K562 (cell line): ENCODE measurements at regions not wholly inside any gene's neighbourhood (a gene's known extent, or its start where the extent isn't known, plus 50 kb on each side); places are given as distances from the start of the nearest gene placed in this dataset.
"Not testable (repeated sequence)": the region's sequence is repeated elsewhere in the genome, so short reads cannot be mapped to it uniquely, and the experiment has no call there.

Experiments used
- ATAC-seq: fragments of 200-7000 bp; cut with Tn5 transposase; 3 replicates; pipeline ENCODE4 v1.9.1; 2020; ENCODE audit warnings: moderate library complexity
- BruUV-seq: library from RNA; stranded (reverse); fragments of 400-500 nt; replicated peaks from 2 replicates; lab custom pipeline; 2021; lab: Mats Ljungman, UMichigan
- CTCF ChIA-PET: fragments of 300-600 bp; formaldehyde crosslinking; extraction: SDS; loops from one replicate; lab custom pipeline; 2021; ENCODE audit warnings: low intra/inter-chr PET ratio; lab: Yijun Ruan, JAX
- POLR2A ChIA-PET: fragments of 300-600, 350-650 bp; sonication (Branson Sonifier 250); formaldehyde crosslinking; extraction: SDS; loops from one replicate; lab custom pipeline; 2021; ENCODE audit warnings: antibody characterized with exemption, inconsistent platforms; lab: Yijun Ruan, JAX
- DNase-seq, 4 experiments: peaks; one replicate each; pipeline versions ENCODE4 v3.0.0 to v3.0.0-alpha.2; 2011 to 2018; ENCODE audit warnings: low spot score in 3 of 4, mixed read lengths in 3 of 4; ENCODE audit errors: extremely low read depth in 1 of 4
- FAIRE-seq: peaks from 2 replicates; lab custom pipeline; 2011; peaks lifted over from hg19 to GRCh38; lab: Jason Lieb, UNC
- H2AFZ ChIP-seq: 2 replicates; pipeline ENCODE4 v1.6.0; 2011; ENCODE audit warnings: low read depth, low read length, control low read depth, inconsistent platforms
- H3K27ac ChIP-seq: fragments of 200-600 bp; 3 replicates; pipeline ENCODE4 v1.8.0; 2011; ENCODE audit warnings: low read depth, mild to moderate bottlenecking, control low read depth, inconsistent platforms, low read length, moderate library complexity, mixed read lengths; ENCODE audit errors: extremely low read depth
- H3K27me3 ChIP-seq, 2 experiments: fragments of 300-600 bp in 1 of 2; 2 replicates in 1 of 2; 3 replicates in 1 of 2; pipeline versions ENCODE4 v1.6.0 to v1.8.0; 2011; ENCODE audit warnings: inconsistent platforms in 2 of 2, low read length in 2 of 2, mild to moderate bottlenecking in 1 of 2, mixed read lengths in 1 of 2, moderate library complexity in 1 of 2; ENCODE audit not compliant: control insufficient read depth in 2 of 2, insufficient read depth in 2 of 2
- H3K36me3 ChIP-seq: fragments of 300-600 bp; 3 replicates; pipeline ENCODE4 v1.8.0; 2011; ENCODE audit warnings: mild to moderate bottlenecking, low read length, inconsistent platforms; ENCODE audit not compliant: control insufficient read depth, insufficient read depth
- H3K4me1 ChIP-seq, 2 experiments: fragments of 200-600 bp in 1 of 2; replicated peaks in 1 of 2; 2 replicates in 1 of 2; 3 replicates in 1 of 2; pipeline versions ENCODE4 v1.5.1 to v1.8.0; 2011; ENCODE audit warnings: inconsistent platforms in 2 of 2, low read length in 2 of 2, mild to moderate bottlenecking in 1 of 2, mixed read lengths in 1 of 2, moderate library complexity in 1 of 2; ENCODE audit not compliant: control insufficient read depth in 2 of 2, insufficient read depth in 2 of 2
- H3K4me2 ChIP-seq: 2 replicates; pipeline ENCODE4 v1.6.1; 2011; ENCODE audit warnings: low read length, control low read depth, inconsistent platforms, mixed read lengths; ENCODE audit not compliant: insufficient read depth
- H3K4me3 ChIP-seq: fragments of 200-600 bp; sonication (generic), shearing (Covaris generic); 2 replicates; pipeline ENCODE4 v1.5.1; 2016; ENCODE audit warnings: control low read depth, inconsistent platforms
- H3K79me2 ChIP-seq: fragments of 200-600 bp; 3 replicates; pipeline ENCODE4 v1.8.0; 2011; ENCODE audit warnings: low read length, inconsistent platforms; ENCODE audit not compliant: control insufficient read depth, insufficient read depth
- H3K9ac ChIP-seq, 2 experiments: 2 replicates each; pipeline versions ENCODE4 v1.6.0 to v1.6.1; 2011; ENCODE audit warnings: low read depth in 2 of 2, low read length in 2 of 2, control low read depth in 1 of 2, inconsistent platforms in 1 of 2, mild to moderate bottlenecking in 1 of 2, mixed read lengths in 1 of 2; ENCODE audit not compliant: insufficient read depth in 1 of 2
- H3K9me1 ChIP-seq: one replicate; pipeline ENCODE4 v1.6.0; 2011; ENCODE audit warnings: inconsistent platforms, mild to moderate bottlenecking, low read length, moderate library complexity; ENCODE audit not compliant: control insufficient read depth, insufficient read depth
- H3K9me3 ChIP-seq: replicated peaks from 2 replicates; pipeline ENCODE4 v1.5.1; 2011; ENCODE audit warnings: low read depth, low read length, inconsistent platforms; ENCODE audit not compliant: control insufficient read depth, insufficient read depth
- H4K20me1 ChIP-seq: replicated peaks from 2 replicates; pipeline ENCODE4 v1.6.1; 2011; ENCODE audit warnings: low read length, inconsistent platforms, mixed read lengths; ENCODE audit not compliant: control insufficient read depth, insufficient read depth
- DDX20 ChIP-seq: fragments of 450-650 bp; IDR thresholded peaks from 2 replicates; pipeline ENCODE4 v1.6.1; 2016; ENCODE audit warnings: missing genetic modification characterization, low read depth, mild to moderate bottlenecking, missing compliant biosample characterization, moderate library complexity
- FOXP1 ChIP-seq: sonication (generic); formaldehyde crosslinking; IDR thresholded peaks from 2 replicates; pipeline ENCODE4 v1.8.0; 2022; ENCODE audit warnings: mild to moderate bottlenecking, missing genetic modification reagents
- KLF16 ChIP-seq: IDR thresholded peaks from 2 replicates; pipeline ENCODE4 v1.6.1; 2016; ENCODE audit warnings: antibody characterized with exemption
- LCOR ChIP-seq: sonication (generic); formaldehyde crosslinking; IDR thresholded peaks from 2 replicates; pipeline ENCODE4 v1.8.0; 2022; ENCODE audit warnings: mild to moderate bottlenecking, missing genetic modification reagents
- PRPF4 ChIP-seq: fragments of 200-400 bp; formaldehyde crosslinking; IDR thresholded peaks from one replicate; pipeline ENCODE4 v1.6.1; 2017; ENCODE audit warnings: low read length, low read depth, mild to moderate bottlenecking; ENCODE audit not compliant: insufficient read depth, poor library complexity, severe bottlenecking
- WGBS: fragments of 100-300 bp; shearing (Covaris generic); methylation state at CpG from one replicate; pipeline ENCODE4 v1.1.6; 2016; ENCODE audit warnings: low coverage, mixed read lengths; ENCODE audit not compliant: insufficient coverage; ENCODE audit errors: missing lambda C conversion rate; 5-methylcytosine and 5-hydroxymethylcytosine counted together
- in situ Hi-C: fragments of 300-500 bp; cut with MboI; formaldehyde crosslinking; loops from 4 replicates; pipeline ENCODE4 v1.15.0; 2018; ENCODE audit warnings: inconsistent platforms, mixed read lengths
- intact Hi-C: fragments of 100-400 bp; cut with micrococcal nuclease; formaldehyde crosslinking; loops from 2 replicates; pipeline ENCODE4 v1.14.2; 2022

- TF ChIP-seq DDX20 (tag), result no peak
- no peak for TF ChIP-seq PRPF4
- no peak for TF ChIP-seq KLF16
- no peak for TF ChIP-seq FOXP1
- no peak for TF ChIP-seq LCOR (CRISPR knock-in tag)
Measured at GRCh38 chr2:77746780-77747179, 224.6 kb upstream of the LRRTM4 start (continued).

GRCh38 chr2:77753710-77754345 is 231.7 kb upstream of the LRRTM4 start:
- CTCF ChIA-PET, H4K20me1 ChIP-seq, H3K4me1 ChIP-seq, H3K79me2 ChIP-seq, H3K4me2 ChIP-seq, DNase-seq, H3K27ac ChIP-seq, ATAC-seq, H3K4me3 ChIP-seq, H3K9me1 ChIP-seq, H3K9ac ChIP-seq, H2AFZ ChIP-seq, POLR2A ChIA-PET, H3K36me3 ChIP-seq, H3K9me3 ChIP-seq, in situ Hi-C loops, intact Hi-C loops, BruUV-seq, FAIRE-seq, H3K27me3 ChIP-seq: not testable (repeated sequence)
- WGBS, result under 1% methylated on average over 17 of the region's 30 CpGs
